GM21526 (cell line): ENCODE measurements at regions not wholly inside any gene's neighbourhood (a gene's known extent, or its start where the extent isn't known, plus 50 kb on each side); places are given as distances from the start of the nearest gene placed in this dataset.
A peak's percentile ranks its signal among the peaks of the same experiment; 100 is the strongest.

Source experiments
- ATAC-seq: cut with Tn5 transposase; IDR thresholded peaks from one replicate; pipeline ENCODE4 v1.9.1; 2021; ENCODE audit warnings: moderate library complexity; ENCODE audit not compliant: unreplicated experiment, low FRiP score

- no peak for ATAC-seq
These were observed 361.0 kb upstream of the PMFBP1 start for GRCh38 chr16:72532906-72533410.

- ATAC-seq = no peak
These were observed 358.5 kb upstream of the PMFBP1 start for GRCh38 chr16:72530434-72530833.

- no peak for ATAC-seq
These were observed 351.1 kb upstream of the PMFBP1 start for GRCh38 chr16:72523087-72523486.

GRCh38 chr16:72517154-72517553 is 345.2 kb upstream of the PMFBP1 start:
- ATAC-seq = no peak

- no peak for ATAC-seq
These were observed 339.2 kb upstream of the PMFBP1 start for GRCh38 chr16:72511171-72511570.

GRCh38 chr16:72508191-72508590 is 336.2 kb upstream of the PMFBP1 start:
- no peak for ATAC-seq

- no peak for ATAC-seq
These were observed 330.6 kb upstream of the PMFBP1 start for GRCh38 chr16:72502594-72503005.

- peak; percentile 71 for ATAC-seq
These were observed 330.0 kb upstream of the PMFBP1 start for GRCh38 chr16:72501739-72502593.

- no peak for ATAC-seq
These were observed 328.6 kb upstream of the PMFBP1 start for GRCh38 chr16:72500545-72500944.

GRCh38 chr16:72493716-72494415 is 321.9 kb upstream of the PMFBP1 start:
- no peak for ATAC-seq

GRCh38 chr16:72487283-72487682 is 315.3 kb upstream of the PMFBP1 start:
- ATAC-seq = no peak

GRCh38 chr16:72482695-72483094 is 310.7 kb upstream of the PMFBP1 start:
- ATAC-seq = no peak

- ATAC-seq = no peak
These were observed 309.5 kb upstream of the PMFBP1 start for GRCh38 chr16:72481419-72481818.

- no peak for ATAC-seq
These were observed 309.0 kb upstream of the PMFBP1 start for GRCh38 chr16:72480911-72481310.

GRCh38 chr16:72475688-72476087 is 303.7 kb upstream of the PMFBP1 start:
- no peak for ATAC-seq

- ATAC-seq = no peak
These were observed 302.7 kb upstream of the PMFBP1 start for GRCh38 chr16:72474501-72475123.

- ATAC-seq = no peak
These were observed 301.7 kb upstream of the PMFBP1 start for GRCh38 chr16:72473631-72474030.

GRCh38 chr16:72471317-72471924 is 299.5 kb upstream of the PMFBP1 start:
- ATAC-seq = no peak

GRCh38 chr16:72470541-72470940 is 298.6 kb upstream of the PMFBP1 start:
- ATAC-seq = no peak

- ATAC-seq = no peak
These were observed 298.0 kb upstream of the PMFBP1 start for GRCh38 chr16:72469932-72470331.

- no peak for ATAC-seq
These were observed 296.6 kb upstream of the PMFBP1 start for GRCh38 chr16:72468582-72468981.
